ENCODE measurements at regions not wholly inside any gene's neighbourhood (a gene's known extent, or its start where the extent isn't known, plus 50 kb on each side); places are given as distances from the start of the nearest gene placed in this dataset.

DNA sequence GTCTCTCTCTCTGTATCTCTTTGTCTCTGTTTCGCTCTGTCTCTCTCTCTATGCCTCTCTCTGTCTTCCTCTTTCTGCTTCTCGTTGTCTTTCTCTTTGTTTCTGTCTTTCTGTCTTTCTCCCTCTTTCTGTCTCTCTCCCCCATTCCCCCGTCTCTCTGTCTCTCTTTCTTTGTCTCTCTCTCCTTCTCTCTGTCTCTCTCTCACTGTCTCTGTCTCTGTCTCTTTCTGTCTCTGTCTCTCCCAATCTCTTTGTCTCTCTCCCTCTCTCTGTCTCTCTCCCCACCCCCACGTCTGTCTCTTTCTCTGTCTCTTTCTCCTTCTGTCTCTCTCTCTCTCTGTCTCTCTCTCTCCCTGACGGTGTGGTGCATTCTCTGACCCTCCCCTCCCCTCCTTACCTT is 71.9 kb upstream of the ZNF516 start:
- DNase-seq (ENCODE audit: low read depth, low spot score) (no peak), FAIRE-seq (no peak)
- intact Hi-C loops (cut with micrococcal nuclease): no loop called here
- Histone ChIP-seq H3K9me3 (replicated peaks; ENCODE audit: control insufficient read depth, insufficient read depth, low read length) (no peaks in the 10 kb centered on the region), H3K27ac (ENCODE audit: insufficient read depth, low read depth, low read length) (no peak overlapping the region), H3K4me2 (ENCODE audit: insufficient read depth, low read length) (no peak overlapping the region), H3K4me1 (ENCODE audit: control insufficient read depth, extremely low read depth, insufficient read depth, low read length) (no peaks in the 10 kb centered on the region), H3K9me1 (replicated peaks; ENCODE audit: control insufficient read depth, extremely low read depth, insufficient read depth, low read length) (no peaks in the 10 kb centered on the region), H3K4me3 (replicated peaks in 1 of 3; ENCODE audit: insufficient read depth in 1 of 3, low read depth in 1 of 3, low read length in 3 of 3) (no peak overlapping the region), H3K36me3 (ENCODE audit: control insufficient read depth in 2 of 2, extremely low read depth in 1 of 2, insufficient read depth in 2 of 2, low read length in 2 of 2) (no peaks in the 10 kb centered on the region), H3K27me3 (ENCODE audit: control insufficient read depth in 2 of 2, insufficient read depth in 2 of 2, low read length in 2 of 2) (no peaks in the 10 kb centered on the region), H4K20me1 (replicated peaks; ENCODE audit: control insufficient read depth, extremely low read depth, insufficient read depth, low read length) (no peaks in the 10 kb centered on the region), H2AFZ (ENCODE audit: low read depth, low read length) (no peak overlapping the region), H3K9ac (replicated peaks; ENCODE audit: extremely low read depth, insufficient read depth, low read length) (no peak overlapping the region), H3K79me2 (ENCODE audit: control insufficient read depth, insufficient read depth, low read length) (no peaks in the 10 kb centered on the region)
- BruUV-seq (replicated peaks): no TSS peak
- dilution Hi-C loops (cut with MboI; ENCODE audit: extremely low pct_ligation_motif_present, low sequenced_read_pairs): no loop called here
- CTCF ChIA-PET: no interaction called here
- TF ChIP-seq JUN (IDR thresholded peaks at IDR 0.05; ENCODE audit: borderline replicate concordance, insufficient read depth, insufficient read length, low read depth) (no peak), EZH2 (IDR thresholded peaks at IDR 0.05; ENCODE audit: borderline replicate concordance, low read depth, low read length, severe bottlenecking) (no peak), POLR2A (IDR thresholded peaks at IDR 0.05; ENCODE audit: low read depth, low read length) (no peak), POLR2AphosphoS5 (IDR thresholded peaks at IDR 0.05; ENCODE audit: insufficient read depth, low read depth, low read length) (no peak), GATA2 (IDR thresholded peaks at IDR 0.05; ENCODE audit: insufficient read depth, insufficient read length, low read depth, low read length) (no peak), FOS (IDR thresholded peaks at IDR 0.05; ENCODE audit: borderline replicate concordance, insufficient read depth, low read length) (no peak), MYC (IDR thresholded peaks at IDR 0.05; ENCODE audit: low read depth, low read length) (no peak)
- TF ChIP-seq, protein P1, sequence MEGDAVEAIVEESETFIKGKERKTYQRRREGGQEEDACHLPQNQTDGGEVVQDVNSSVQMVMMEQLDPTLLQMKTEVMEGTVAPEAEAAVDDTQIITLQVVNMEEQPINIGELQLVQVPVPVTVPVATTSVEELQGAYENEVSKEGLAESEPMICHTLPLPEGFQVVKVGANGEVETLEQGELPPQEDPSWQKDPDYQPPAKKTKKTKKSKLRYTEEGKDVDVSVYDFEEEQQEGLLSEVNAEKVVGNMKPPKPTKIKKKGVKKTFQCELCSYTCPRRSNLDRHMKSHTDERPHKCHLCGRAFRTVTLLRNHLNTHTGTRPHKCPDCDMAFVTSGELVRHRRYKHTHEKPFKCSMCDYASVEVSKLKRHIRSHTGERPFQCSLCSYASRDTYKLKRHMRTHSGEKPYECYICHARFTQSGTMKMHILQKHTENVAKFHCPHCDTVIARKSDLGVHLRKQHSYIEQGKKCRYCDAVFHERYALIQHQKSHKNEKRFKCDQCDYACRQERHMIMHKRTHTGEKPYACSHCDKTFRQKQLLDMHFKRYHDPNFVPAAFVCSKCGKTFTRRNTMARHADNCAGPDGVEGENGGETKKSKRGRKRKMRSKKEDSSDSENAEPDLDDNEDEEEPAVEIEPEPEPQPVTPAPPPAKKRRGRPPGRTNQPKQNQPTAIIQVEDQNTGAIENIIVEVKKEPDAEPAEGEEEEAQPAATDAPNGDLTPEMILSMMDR (IDR thresholded peaks at IDR 0.05; ENCODE audit: extremely low read depth in 1 of 2, insufficient read depth in 1 of 2, low read depth in 1 of 2, low read length in 2 of 2): no peak
- TF ChIP-seq, protein P2, sequence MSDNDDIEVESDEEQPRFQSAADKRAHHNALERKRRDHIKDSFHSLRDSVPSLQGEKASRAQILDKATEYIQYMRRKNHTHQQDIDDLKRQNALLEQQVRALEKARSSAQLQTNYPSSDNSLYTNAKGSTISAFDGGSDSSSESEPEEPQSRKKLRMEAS (IDR thresholded peaks at IDR 0.05; ENCODE audit: insufficient read depth, insufficient read length): no peak
- POLR2A ChIA-PET: no interaction called here
